SU-DHL-6 (cell line): ENCODE measurements at regions not wholly inside any gene's neighbourhood (a gene's known extent, or its start where the extent isn't known, plus 50 kb on each side); places are given as distances from the start of the nearest gene placed in this dataset.

Experiments
- H2AFZ ChIP-seq: fragments of 200-600 bp; sonication (generic); 2 replicates; pipeline ENCODE4 v1.6.1; 2014; ENCODE audit warnings: low read depth, mild to moderate bottlenecking, moderate library complexity, mixed read lengths, antibody characterized with exemption, low read length; ENCODE audit not compliant: severe bottlenecking
- H3F3A ChIP-seq: fragments of 200-600 bp; shearing (Covaris generic); 2 replicates; pipeline ENCODE4 v1.6.0; 2016; ENCODE audit warnings: antibody characterized with exemption, mild to moderate bottlenecking; ENCODE audit not compliant: insufficient read depth
- H3K27ac ChIP-seq: fragments of 200-600 bp; sonication (generic); 2 replicates; pipeline ENCODE4 v1.5.1; 2016; ENCODE audit warnings: low read depth, mild to moderate bottlenecking, low read length, moderate library complexity, mixed read lengths
- H3K27me3 ChIP-seq: fragments of 200-600 bp; sonication (generic), shearing (Covaris generic); 2 replicates; pipeline ENCODE4 v1.6.0; 2014; ENCODE audit warnings: mild to moderate bottlenecking, low read length
- H3K36me3 ChIP-seq: fragments of 200-600 bp; sonication (generic); 2 replicates; pipeline ENCODE4 v1.6.1; 2014; ENCODE audit warnings: mild to moderate bottlenecking, low read length, mixed read lengths
- H3K4me2 ChIP-seq: fragments of 300-600, 200-600 bp; shearing (Covaris generic), sonication (generic); 2 replicates; pipeline ENCODE4 v1.6.0; 2014; ENCODE audit warnings: low read length, low read depth, mild to moderate bottlenecking; ENCODE audit not compliant: poor library complexity, severe bottlenecking
- H3K4me3 ChIP-seq: fragments of 200-600 bp; sonication (generic); 2 replicates; pipeline ENCODE4 v1.5.1; 2014; ENCODE audit warnings: antibody characterized with exemption, low read length, mild to moderate bottlenecking, mixed read lengths; ENCODE audit not compliant: insufficient read depth, poor library complexity, severe bottlenecking
- H3K79me2 ChIP-seq: fragments of 200-600 bp; sonication (generic); 2 replicates; pipeline ENCODE4 v1.6.1; 2014; ENCODE audit warnings: mild to moderate bottlenecking, low read length, moderate library complexity; ENCODE audit not compliant: insufficient read depth
- H3K9ac ChIP-seq: fragments of 200-600 bp; sonication (generic); 2 replicates; pipeline ENCODE4 v1.7.0; 2014; ENCODE audit warnings: mild to moderate bottlenecking, low read length
- H3K9me2 ChIP-seq: fragments of 200-600 bp; sonication (generic); replicated peaks from 2 replicates; pipeline ENCODE4 v1.6.1; 2014; ENCODE audit warnings: low read length; ENCODE audit not compliant: insufficient read depth
- H3K9me3 ChIP-seq: fragments of 200-600 bp; sonication (generic); 2 replicates; pipeline ENCODE4 v1.6.1; 2014; ENCODE audit warnings: low read length, mixed read lengths; ENCODE audit not compliant: insufficient read depth
- H4K20me1 ChIP-seq: fragments of 200-600 bp; sonication (generic); 2 replicates; pipeline ENCODE4 v1.6.1; 2014; ENCODE audit warnings: low read depth, mild to moderate bottlenecking, antibody characterized with exemption, low read length, moderate library complexity, mixed read lengths
- CTCF ChIP-seq: fragments of 200-600 bp; sonication (generic); IDR thresholded peaks from one replicate; pipeline ENCODE4 v1.5.1; 2017; ENCODE audit warnings: antibody characterized with exemption, mild to moderate bottlenecking, low read length, moderate library complexity; ENCODE audit not compliant: insufficient read depth, poor library complexity, severe bottlenecking
- EZH2phosphoT487 ChIP-seq: fragments of 200-600 bp; sonication (generic), shearing (Covaris generic); conservative IDR thresholded peaks from 2 replicates; pipeline ENCODE4 v1.6.1; 2018; ENCODE audit warnings: mild to moderate bottlenecking, antibody characterized with exemption, low read length, moderate library complexity, mixed read lengths

GRCh38 chr2:15718103-15718943 is 126.7 kb downstream of the DDX1 start:
- H3K9me2 ChIP-seq: no peaks in the 10 kb centered on the region

GRCh38 chr2:15718944-15719323 is 127.3 kb downstream of the DDX1 start:
- Histone ChIP-seq H4K20me1 (no peaks in the 10 kb centered on the region), H3K4me3 (no peak overlapping the region), H3K9ac (no peak overlapping the region), H3K36me3 (no peaks in the 10 kb centered on the region), H2AFZ (no peak overlapping the region), H3K27ac (no peak overlapping the region), H3F3A (no peaks in the 10 kb centered on the region), H3K9me3 (no peaks in the 10 kb centered on the region), H3K79me2 (no peaks in the 10 kb centered on the region), H3K4me2 (no peak overlapping the region), H3K9me2 (no peaks in the 10 kb centered on the region), H3K27me3 (no peaks in the 10 kb centered on the region)
- TF ChIP-seq CTCF (no peak), EZH2phosphoT487 (no peak)

More at GRCh38 chr2:15718103-15718943, 126.7 kb downstream of the DDX1 start:
- TF ChIP-seq EZH2phosphoT487 (no peak), CTCF (no peak)
- Histone ChIP-seq H3K36me3 (no peaks in the 10 kb centered on the region), H4K20me1 (no peaks in the 10 kb centered on the region), H2AFZ (no peak overlapping the region), H3F3A (no peaks in the 10 kb centered on the region), H3K4me2 (no peak overlapping the region), H3K9me3 (no peaks in the 10 kb centered on the region), H3K9ac (no peak overlapping the region), H3K27me3 (no peaks in the 10 kb centered on the region), H3K79me2 (no peaks in the 10 kb centered on the region), H3K4me3 (no peak overlapping the region), H3K27ac (no peak overlapping the region)

GRCh38 chr2:15719566-15720313 is 128.1 kb downstream of the DDX1 start:
- no peaks in the 10 kb centered on the region for H3K36me3 ChIP-seq
- H3K9me3 ChIP-seq: no peaks in the 10 kb centered on the region
- H3K9me2 ChIP-seq: no peaks in the 10 kb centered on the region
- no peaks in the 10 kb centered on the region for H3K79me2 ChIP-seq
- no peak overlapping the region for H3K4me3 ChIP-seq
- H3K9ac ChIP-seq: no peak overlapping the region
- TF ChIP-seq EZH2phosphoT487 (no peak), CTCF (no peak)
- no peak overlapping the region for H3K27ac ChIP-seq
- 0 out of 2 replicates have a peak, but pooled peaks cover 2% of the 10 kb centered on the region for H3K27me3 ChIP-seq
- no peaks in the 10 kb centered on the region for H4K20me1 ChIP-seq
- no peak overlapping the region for H2AFZ ChIP-seq
- no peak overlapping the region for H3K4me2 ChIP-seq
- no peaks in the 10 kb centered on the region for H3F3A ChIP-seq
